Natural killer cell (primary cell): ENCODE measurements at regions not wholly inside any gene's neighbourhood (a gene's known extent, or its start where the extent isn't known, plus 50 kb on each side); places are given as distances from the start of the nearest gene placed in this dataset.
A peak's percentile ranks its signal among the peaks of the same experiment; 100 is the strongest.

Experiments used
- ATAC-seq, 3 donors: fragments of 150-1000 bp in 2 of 3; fragments of 200-7000 bp in 1 of 3; cut with Tn5 transposase; 1 replicate in 1 of 3; 2 replicates in 2 of 3; pipeline ENCODE4 v1.10.0; 2021; ENCODE audit warnings: mild to moderate bottlenecking in 2 of 3, moderate library complexity in 2 of 3
- DNase-seq, 2 donors: peaks; one replicate each; pipeline versions ENCODE4 v3.0.0 to v3.0.0-alpha.2; 2013 to 2021; ENCODE audit warnings: mixed read lengths in 1 of 2
- H3K27ac ChIP-seq: one replicate; pipeline ENCODE4 v1.5.1; 2013; ENCODE audit warnings: mild to moderate bottlenecking, low read length
- H3K27me3 ChIP-seq: one replicate; pipeline ENCODE4 v1.6.1; 2013; ENCODE audit warnings: low read length; ENCODE audit not compliant: control insufficient read depth, insufficient read depth
- H3K36me3 ChIP-seq: one replicate; pipeline ENCODE4 v1.6.1; 2013; ENCODE audit warnings: low read length; ENCODE audit not compliant: control insufficient read depth, insufficient read depth
- H3K4me1 ChIP-seq: one replicate; pipeline ENCODE4 v1.6.1; 2013; ENCODE audit warnings: low read length; ENCODE audit not compliant: control insufficient read depth, insufficient read depth
- H3K4me3 ChIP-seq: one replicate; pipeline ENCODE4 v1.5.1; 2013; ENCODE audit warnings: low read length
- H3K9me3 ChIP-seq: one replicate; pipeline ENCODE4 v1.6.1; 2013; ENCODE audit warnings: low read length; ENCODE audit not compliant: control insufficient read depth, insufficient read depth
- H3K27ac Mint-ChIP-seq, 2 donors: one replicate each; pipeline ENCODE4 v1.8.0; 2022; ENCODE audit warnings: mild to moderate bottlenecking in 2 of 2, mixed read lengths in 2 of 2, moderate library complexity in 1 of 2
- H3K27me3 Mint-ChIP-seq, 2 donors: one replicate each; pipeline ENCODE4 v1.8.0; 2022; ENCODE audit warnings: low read depth in 2 of 2, mixed read lengths in 2 of 2
- H3K36me3 Mint-ChIP-seq: one replicate; pipeline ENCODE4 v1.8.0; 2022; ENCODE audit warnings: mixed read lengths
- H3K4me1 Mint-ChIP-seq, 2 donors: one replicate each; pipeline ENCODE4 v1.8.0; 2022; ENCODE audit warnings: mixed read lengths in 2 of 2
- H3K4me3 Mint-ChIP-seq: one replicate; pipeline ENCODE4 v1.8.0; 2022; ENCODE audit warnings: mild to moderate bottlenecking, moderate library complexity, mixed read lengths
- H3K9me3 Mint-ChIP-seq, 2 donors: one replicate each; pipeline ENCODE4 v1.8.0; 2022; ENCODE audit warnings: mixed read lengths in 2 of 2
- WGBS: methylation state at CpG from one replicate; pipeline ENCODE4 v1.1.7; 2013; ENCODE audit warnings: missing lambda C conversion rate; ENCODE audit not compliant: insufficient coverage; 5-methylcytosine and 5-hydroxymethylcytosine counted together
- intact Hi-C: fragments of 100-400 bp; cut with micrococcal nuclease; formaldehyde crosslinking; loops from one replicate; pipeline ENCODE4 v1.14.2; 2022
- TF ChIP-seq, protein P1 (sequence below): fragments of 200-600 bp; IDR thresholded peaks from one replicate; pipeline ENCODE4 v1.8.0; 2022; ENCODE audit warnings: antibody characterized with exemption

DNA sequence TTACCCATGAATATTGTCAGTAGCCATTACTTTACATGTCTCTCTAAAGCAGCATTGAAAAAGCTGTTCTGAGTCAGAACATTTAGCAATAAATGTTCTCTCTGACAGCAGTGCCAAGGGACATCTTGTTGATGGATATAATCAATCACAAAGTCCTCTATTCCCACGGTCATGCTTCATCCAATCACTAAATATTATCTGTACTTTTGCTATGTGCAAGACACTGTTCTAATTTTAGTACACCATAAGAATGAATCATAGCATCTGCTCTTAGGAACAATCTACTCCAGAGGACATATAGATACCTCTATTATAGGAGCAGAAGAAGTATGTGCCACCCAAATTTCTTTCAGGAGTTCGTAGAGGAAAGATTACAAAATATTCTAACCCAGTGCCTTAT, 142.5 kb upstream of the MBNL1 start:
- Histone ChIP-seq H3K9me3 (no peaks in the 10 kb centered on the region), H3K27me3 (no peaks in the 10 kb centered on the region), H3K36me3 (no peaks in the 10 kb centered on the region), H3K4me1 (no peaks in the 10 kb centered on the region), H3K4me3 (no peak overlapping the region), H3K27ac (no peak overlapping the region)
- H3K4me1 Mint-ChIP-seq: peaks cover 0 to 5% of the 10 kb centered on the region in 2 donors
- no peak overlapping the region for H3K27ac Mint-ChIP-seq
- WGBS: 79% methylated on average over 1 of the region's 2 CpGs
- intact Hi-C loops: no loop called here
- TF ChIP-seq, protein P1, sequence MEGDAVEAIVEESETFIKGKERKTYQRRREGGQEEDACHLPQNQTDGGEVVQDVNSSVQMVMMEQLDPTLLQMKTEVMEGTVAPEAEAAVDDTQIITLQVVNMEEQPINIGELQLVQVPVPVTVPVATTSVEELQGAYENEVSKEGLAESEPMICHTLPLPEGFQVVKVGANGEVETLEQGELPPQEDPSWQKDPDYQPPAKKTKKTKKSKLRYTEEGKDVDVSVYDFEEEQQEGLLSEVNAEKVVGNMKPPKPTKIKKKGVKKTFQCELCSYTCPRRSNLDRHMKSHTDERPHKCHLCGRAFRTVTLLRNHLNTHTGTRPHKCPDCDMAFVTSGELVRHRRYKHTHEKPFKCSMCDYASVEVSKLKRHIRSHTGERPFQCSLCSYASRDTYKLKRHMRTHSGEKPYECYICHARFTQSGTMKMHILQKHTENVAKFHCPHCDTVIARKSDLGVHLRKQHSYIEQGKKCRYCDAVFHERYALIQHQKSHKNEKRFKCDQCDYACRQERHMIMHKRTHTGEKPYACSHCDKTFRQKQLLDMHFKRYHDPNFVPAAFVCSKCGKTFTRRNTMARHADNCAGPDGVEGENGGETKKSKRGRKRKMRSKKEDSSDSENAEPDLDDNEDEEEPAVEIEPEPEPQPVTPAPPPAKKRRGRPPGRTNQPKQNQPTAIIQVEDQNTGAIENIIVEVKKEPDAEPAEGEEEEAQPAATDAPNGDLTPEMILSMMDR: no peak
- H3K36me3 Mint-ChIP-seq: no peaks in the 10 kb centered on the region
- no peak for ATAC-seq
- no peak for DNase-seq
- H3K27me3 Mint-ChIP-seq: peaks cover 0 to 3% of the 10 kb centered on the region in 2 donors
- no peaks in the 10 kb centered on the region for H3K9me3 Mint-ChIP-seq
- H3K4me3 Mint-ChIP-seq: no peak overlapping the region

DNA sequence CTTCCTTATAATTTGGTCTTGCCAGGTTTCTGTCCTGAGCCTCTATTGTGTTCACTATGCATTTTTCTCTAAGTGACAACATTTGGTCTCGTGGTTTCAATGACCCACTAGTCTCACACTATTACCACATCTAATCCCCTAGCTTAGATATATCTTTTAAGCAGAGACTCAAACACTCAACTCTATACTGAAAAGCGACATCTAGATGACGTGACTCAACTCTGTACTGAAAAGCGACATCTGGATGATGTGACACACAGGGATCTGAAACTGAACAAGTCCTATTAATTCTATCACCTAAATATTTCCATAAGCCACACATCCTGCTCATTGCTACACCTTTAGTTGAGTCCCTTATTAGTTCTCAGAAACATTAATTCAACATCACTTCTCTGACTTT, 141.7 kb upstream of the MBNL1 start:
- H3K4me3 ChIP-seq: no peak overlapping the region
- ATAC-seq: peak in 2 of 3 donors; percentile 12 to 46
- no peaks in the 10 kb centered on the region for H3K9me3 ChIP-seq
- H3K4me1 ChIP-seq: no peaks in the 10 kb centered on the region
- 43% methylated on average over 4 of the region's 4 CpGs for WGBS
- H3K27me3 ChIP-seq: no peaks in the 10 kb centered on the region
- Mint-ChIP-seq H3K9me3 (no peaks in the 10 kb centered on the region), H3K27me3 (peaks cover 0 to 3% of the 10 kb centered on the region in 2 donors), H3K4me1 (peaks cover 0 to 5% of the 10 kb centered on the region in 2 donors), H3K4me3 (no peak overlapping the region), H3K27ac (no peak overlapping the region), H3K36me3 (no peaks in the 10 kb centered on the region)
- no peak overlapping the region for H3K27ac ChIP-seq
- intact Hi-C loops: no loop called here
- TF ChIP-seq, protein P1: no peak
- DNase-seq: no peak
- no peaks in the 10 kb centered on the region for H3K36me3 ChIP-seq

DNA sequence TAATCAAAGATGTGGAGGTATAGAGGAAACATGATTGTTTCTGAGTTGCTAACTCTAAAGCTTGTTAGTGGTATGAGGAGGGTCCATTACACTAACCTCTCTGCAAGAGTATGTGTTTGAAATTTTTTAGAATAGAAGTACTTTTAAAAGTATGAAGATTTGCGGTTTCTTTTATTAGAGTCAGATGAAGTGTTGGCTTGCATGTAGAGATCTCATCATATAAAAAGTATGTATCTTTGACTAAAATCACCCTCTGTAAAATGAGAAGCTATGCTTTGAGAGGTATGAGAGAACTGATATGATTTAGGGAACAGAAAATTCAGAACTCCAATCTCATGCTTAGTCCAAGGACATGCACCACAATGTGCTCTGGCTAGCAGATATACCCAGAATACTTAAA, 140.4 kb upstream of the MBNL1 start:
- TF ChIP-seq, protein P1: no peak
- ATAC-seq (no peak), DNase-seq (no peak)
- H3K27ac ChIP-seq: no peak overlapping the region
- Mint-ChIP-seq H3K4me3 (no peak overlapping the region), H3K27me3 (peaks cover 0 to 3% of the 10 kb centered on the region in 2 donors), H3K27ac (no peak overlapping the region), H3K4me1 (peaks cover 0 to 5% of the 10 kb centered on the region in 2 donors), H3K36me3 (no peaks in the 10 kb centered on the region), H3K9me3 (no peaks in the 10 kb centered on the region)
- no peaks in the 10 kb centered on the region for H3K4me1 ChIP-seq
- no peaks in the 10 kb centered on the region for H3K27me3 ChIP-seq
- no peaks in the 10 kb centered on the region for H3K9me3 ChIP-seq
- no peaks in the 10 kb centered on the region for H3K36me3 ChIP-seq
- WGBS: no CpG with 5 or more reads among the region's 1 CpG
- intact Hi-C loops: no loop called here
- no peak overlapping the region for H3K4me3 ChIP-seq

DNA sequence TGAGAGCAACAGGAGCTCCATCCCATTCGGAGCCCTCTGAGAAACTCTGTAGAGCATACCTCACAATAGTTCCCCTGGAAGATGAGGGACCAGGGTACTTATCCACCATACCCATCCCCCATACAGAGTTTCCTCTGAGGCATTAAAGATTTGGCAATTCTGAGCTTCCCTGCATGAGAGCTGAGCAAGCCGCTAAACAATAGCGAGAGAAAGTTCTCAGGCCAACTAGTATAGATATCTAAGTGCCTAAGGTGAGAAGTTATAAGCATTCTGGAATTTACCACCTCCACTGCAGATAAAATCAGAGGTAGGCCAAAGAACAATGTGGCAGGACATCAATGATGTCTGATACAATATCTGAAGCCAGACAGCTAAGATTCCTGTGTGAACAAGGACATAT, 129.1 kb upstream of the MBNL1 start:
- Histone ChIP-seq H3K36me3 (no peaks in the 10 kb centered on the region), H3K4me3 (no peak overlapping the region), H3K27ac (no peak overlapping the region), H3K27me3 (no peaks in the 10 kb centered on the region), H3K4me1 (no peaks in the 10 kb centered on the region), H3K9me3 (no peaks in the 10 kb centered on the region)
- Mint-ChIP-seq H3K4me3 (no peak overlapping the region), H3K27me3 (no peaks in the 10 kb centered on the region), H3K9me3 (peaks cover 0 to 2% of the 10 kb centered on the region in 2 donors), H3K4me1 (no peaks in the 10 kb centered on the region), H3K27ac (no peak overlapping the region), H3K36me3 (no peaks in the 10 kb centered on the region)
- WGBS: 100% methylated on average over 1 of the region's 3 CpGs
- no peak for DNase-seq
- TF ChIP-seq, protein P1: no peak
- no peak for ATAC-seq
- intact Hi-C loops: no loop called here
